Panc1 (cell line): ENCODE measurements at regions not wholly inside any gene's neighbourhood (a gene's known extent, or its start where the extent isn't known, plus 50 kb on each side); places are given as distances from the start of the nearest gene placed in this dataset.

Experiments used
- ATAC-seq: fragments of 200-7000 bp; cut with Tn5 transposase; 2 replicates; pipeline ENCODE4 v1.9.1; 2020; ENCODE audit warnings: mild to moderate bottlenecking, moderate library complexity
- BruUV-seq: library from RNA; stranded (reverse); fragments of 400-500 nt; replicated peaks from 2 replicates; lab custom pipeline; 2021; lab: Mats Ljungman, UMichigan
- CTCF ChIA-PET: fragments of 300-600 bp; sonication (Branson Sonifier 250); formaldehyde crosslinking; loops from one replicate; lab custom pipeline; 2022; ENCODE audit warnings: antibody characterized with exemption; lab: Charles Lee
- POLR2A ChIA-PET: fragments of 300-600 bp; sonication (Branson Sonifier 250); formaldehyde crosslinking; loops from one replicate; lab custom pipeline; 2022; ENCODE audit warnings: antibody characterized with exemption; lab: Charles Lee
- DNase-seq: peaks from one replicate; pipeline ENCODE4 v3.0.0-alpha.2; 2010; ENCODE audit warnings: low read depth, low spot score
- H3K27ac ChIP-seq: 2 replicates; pipeline ENCODE4 v1.5.1; 2011; ENCODE audit warnings: mild to moderate bottlenecking, low read length, inconsistent platforms
- H3K27me3 ChIP-seq: fragments of 200-500 bp; sonication (Bioruptor generic); 2 replicates; pipeline ENCODE4 v1.6.0; 2014; ENCODE audit warnings: low read length, inconsistent platforms; ENCODE audit not compliant: control insufficient read depth, insufficient read depth
- H3K36me3 ChIP-seq: fragments of 200-500 bp; sonication (Bioruptor generic); 2 replicates; pipeline ENCODE4 v1.5.1; 2014; ENCODE audit warnings: inconsistent platforms, mild to moderate bottlenecking, low read length, moderate library complexity; ENCODE audit not compliant: control insufficient read depth, insufficient read depth
- H3K4me1 ChIP-seq: 2 replicates; pipeline ENCODE4 v1.5.1; 2011; ENCODE audit warnings: inconsistent platforms, mild to moderate bottlenecking, low read length, moderate library complexity; ENCODE audit not compliant: control insufficient read depth, insufficient read depth
- H3K4me3 ChIP-seq, 2 experiments: 2 replicates each; pipeline ENCODE4 v1.5.1; 2011 to 2012; ENCODE audit warnings: low read depth in 2 of 2, low read length in 2 of 2, mild to moderate bottlenecking in 2 of 2, inconsistent platforms in 1 of 2, moderate library complexity in 1 of 2
- H3K9me3 ChIP-seq: fragments of 200-500 bp; sonication (Bioruptor generic); 2 replicates; pipeline ENCODE4 v1.5.1; 2014; ENCODE audit warnings: low read depth, mild to moderate bottlenecking, inconsistent platforms, low read length, moderate library complexity; ENCODE audit not compliant: control insufficient read depth, insufficient read depth
- POLR2AphosphoS5 ChIP-seq: IDR thresholded peaks from 2 replicates; pipeline ENCODE4 v1.6.1; 2012; ENCODE audit warnings: mild to moderate bottlenecking, low read depth, low read length, moderate library complexity
- REST ChIP-seq, 2 experiments: IDR thresholded peaks; 2 replicates each; pipeline ENCODE4 v1.6.1; 2011 to 2012; ENCODE audit warnings: low read depth in 2 of 2, control low read depth in 1 of 2, low read length in 1 of 2, mild to moderate bottlenecking in 1 of 2, moderate library complexity in 1 of 2; ENCODE audit not compliant: insufficient read depth in 1 of 2
- SIN3A ChIP-seq: IDR thresholded peaks from 2 replicates; pipeline ENCODE4 v1.6.1; 2012; ENCODE audit warnings: low read depth, mild to moderate bottlenecking, low read length, moderate library complexity, borderline replicate concordance; ENCODE audit not compliant: insufficient read depth
- TCF7L2 ChIP-seq: IDR thresholded peaks from 2 replicates; pipeline ENCODE4 v1.6.1; 2011; ENCODE audit warnings: mild to moderate bottlenecking, low read depth, low read length, inconsistent platforms
- in situ Hi-C: cut with HindIII; loops from 2 replicates; pipeline ENCODE4 v1.10.0; 2016; ENCODE audit warnings: low sequenced_read_pairs, low pct_unique_long_range_greater_than_20kb
- intact Hi-C: fragments of 100-400 bp; cut with micrococcal nuclease; formaldehyde crosslinking; loops from one replicate; pipeline ENCODE4 v1.10.0; 2022; ENCODE audit not compliant: unreplicated experiment
- TF ChIP-seq, protein P1 (sequence below): fragments of 450-650 bp; IDR thresholded peaks from 2 replicates; pipeline ENCODE4 v1.5.1; 2017; ENCODE audit warnings: mild to moderate bottlenecking

- ChIA-PET CTCF (no interaction called here), POLR2A (no interaction called here)
- Histone ChIP-seq H3K4me1 (no peaks in the 10 kb centered on the region), H3K27me3 (no peaks in the 10 kb centered on the region), H3K27ac (no peak overlapping the region), H3K4me3 (no peak overlapping the region), H3K9me3 (no peaks in the 10 kb centered on the region), H3K36me3 (no peaks in the 10 kb centered on the region)
- intact Hi-C loops = no loop called here
- DNase-seq = no peak
- no TSS peak for BruUV-seq
- TF ChIP-seq TCF7L2 (no peak), SIN3A (no peak), POLR2AphosphoS5 (no peak), REST (IDR thresholded peaks at IDR 0.05; ENCODE audit: insufficient read depth in 1 of 2, low read depth in 2 of 2, low read length in 1 of 2) (no peak)
- TF ChIP-seq, protein P1, sequence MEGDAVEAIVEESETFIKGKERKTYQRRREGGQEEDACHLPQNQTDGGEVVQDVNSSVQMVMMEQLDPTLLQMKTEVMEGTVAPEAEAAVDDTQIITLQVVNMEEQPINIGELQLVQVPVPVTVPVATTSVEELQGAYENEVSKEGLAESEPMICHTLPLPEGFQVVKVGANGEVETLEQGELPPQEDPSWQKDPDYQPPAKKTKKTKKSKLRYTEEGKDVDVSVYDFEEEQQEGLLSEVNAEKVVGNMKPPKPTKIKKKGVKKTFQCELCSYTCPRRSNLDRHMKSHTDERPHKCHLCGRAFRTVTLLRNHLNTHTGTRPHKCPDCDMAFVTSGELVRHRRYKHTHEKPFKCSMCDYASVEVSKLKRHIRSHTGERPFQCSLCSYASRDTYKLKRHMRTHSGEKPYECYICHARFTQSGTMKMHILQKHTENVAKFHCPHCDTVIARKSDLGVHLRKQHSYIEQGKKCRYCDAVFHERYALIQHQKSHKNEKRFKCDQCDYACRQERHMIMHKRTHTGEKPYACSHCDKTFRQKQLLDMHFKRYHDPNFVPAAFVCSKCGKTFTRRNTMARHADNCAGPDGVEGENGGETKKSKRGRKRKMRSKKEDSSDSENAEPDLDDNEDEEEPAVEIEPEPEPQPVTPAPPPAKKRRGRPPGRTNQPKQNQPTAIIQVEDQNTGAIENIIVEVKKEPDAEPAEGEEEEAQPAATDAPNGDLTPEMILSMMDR = no peak
- in situ Hi-C loops = no loop called here
- ATAC-seq = no peak
Observed at GRCh38 chr4:152243896-152244595, 291.8 kb downstream of the FBXW7 start.

DNA sequence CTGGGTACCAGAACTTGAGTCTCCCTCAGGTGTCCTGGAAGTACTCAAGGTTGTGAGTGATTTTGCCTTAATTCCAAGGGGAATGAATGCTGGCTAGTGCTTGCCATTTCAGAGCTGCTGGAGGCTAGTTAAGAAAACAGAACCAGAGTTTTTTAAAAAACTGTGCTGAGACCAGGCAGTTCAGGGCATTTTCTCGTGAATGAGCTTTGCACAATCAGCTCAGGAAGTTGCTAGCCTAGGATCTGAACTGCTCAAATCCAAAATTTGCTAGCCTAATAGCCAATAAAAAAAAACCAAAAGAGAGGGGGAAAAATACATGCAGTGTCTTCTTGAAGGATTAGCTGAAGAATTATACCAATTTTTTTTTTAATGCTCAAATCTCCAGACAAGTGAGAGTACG lies 292.7 kb downstream of the FBXW7 start:
- no peak for ATAC-seq
- intact Hi-C loops = no loop called here
- Histone ChIP-seq H3K9me3 (no peaks in the 10 kb centered on the region), H3K27ac (no peak overlapping the region), H3K4me1 (no peaks in the 10 kb centered on the region), H3K27me3 (no peaks in the 10 kb centered on the region), H3K4me3 (no peak overlapping the region), H3K36me3 (no peaks in the 10 kb centered on the region)
- no TSS peak for BruUV-seq
- ChIA-PET POLR2A (no interaction called here), CTCF (no interaction called here)
- TF ChIP-seq, protein P1 = no peak
- TF ChIP-seq TCF7L2 (no peak), POLR2AphosphoS5 (no peak), SIN3A (no peak), REST (IDR thresholded peaks at IDR 0.05; ENCODE audit: insufficient read depth in 1 of 2, low read depth in 2 of 2, low read length in 1 of 2) (no peak)
- no peak for DNase-seq
- in situ Hi-C loops = no loop called here
